GM23338 (cell line): ENCODE measurements at regions not wholly inside any gene's neighbourhood (a gene's known extent, or its start where the extent isn't known, plus 50 kb on each side); places are given as distances from the start of the nearest gene placed in this dataset.

Source experiments
- ATAC-seq: fragments of 200-7000 bp; cut with Tn5 transposase; 3 replicates; pipeline ENCODE4 v1.9.1; 2020
- DNase-seq: peaks from one replicate; pipeline ENCODE4 v3.0.0-alpha.2; 2015; ENCODE audit warnings: low spot score
- H2AFZ ChIP-seq: fragments of 200-600 bp; sonication (generic); 2 replicates; pipeline ENCODE4 v1.8.0; 2016; ENCODE audit warnings: antibody characterized with exemption, mild to moderate bottlenecking, moderate library complexity
- H3F3A ChIP-seq: fragments of 200-600 bp; sonication (generic); replicated peaks from 2 replicates; pipeline ENCODE4 v1.8.0; 2017; ENCODE audit warnings: antibody characterized with exemption, mixed run types, low read depth
- H3K27ac ChIP-seq: fragments of 200-600 bp; sonication (generic); 2 replicates; pipeline ENCODE4 v1.6.1; 2016; ENCODE audit warnings: low read depth
- H3K27me3 ChIP-seq: fragments of 200-600 bp; sonication (generic); 2 replicates; pipeline ENCODE4 v1.8.0; 2016; ENCODE audit warnings: mild to moderate bottlenecking, mixed run types, moderate library complexity; ENCODE audit not compliant: insufficient read depth
- H3K36me3 ChIP-seq: fragments of 200-600 bp; sonication (generic); 2 replicates; pipeline ENCODE4 v1.8.0; 2016; ENCODE audit warnings: mild to moderate bottlenecking; ENCODE audit not compliant: insufficient read depth
- H3K4me1 ChIP-seq: fragments of 200-600 bp; sonication (generic); 2 replicates; pipeline ENCODE4 v1.8.0; 2016; ENCODE audit warnings: mild to moderate bottlenecking, moderate library complexity; ENCODE audit not compliant: insufficient read depth
- H3K4me2 ChIP-seq: fragments of 200-600 bp; sonication (generic); 2 replicates; pipeline ENCODE4 v1.7.1; 2017; ENCODE audit warnings: mixed run types
- H3K4me3 ChIP-seq: fragments of 200-600 bp; sonication (generic); 2 replicates; pipeline ENCODE4 v1.6.1; 2016; ENCODE audit warnings: mixed run types
- H3K79me2 ChIP-seq: fragments of 200-600 bp; sonication (generic); replicated peaks from 2 replicates; pipeline ENCODE4 v1.8.0; 2017; ENCODE audit warnings: mild to moderate bottlenecking; ENCODE audit not compliant: insufficient read depth
- H3K9me2 ChIP-seq: fragments of 200-600 bp; sonication (generic); 2 replicates; pipeline ENCODE4 v1.8.0; 2017; ENCODE audit not compliant: insufficient read depth
- H4K20me1 ChIP-seq: fragments of 200-600 bp; sonication (generic); replicated peaks from 2 replicates; pipeline ENCODE4 v1.8.0; 2017; ENCODE audit warnings: mild to moderate bottlenecking; ENCODE audit not compliant: insufficient read depth
- H3K27ac Mint-ChIP-seq: 2 replicates; pipeline ENCODE4 v1.8.0; 2020; ENCODE audit warnings: inconsistent platforms, mild to moderate bottlenecking, moderate library complexity, mixed read lengths
- H3K27me3 Mint-ChIP-seq: 3 replicates; pipeline ENCODE4 v1.8.0; 2022; ENCODE audit warnings: low read depth, mild to moderate bottlenecking, moderate library complexity, mixed read lengths, inconsistent platforms; ENCODE audit not compliant: insufficient read depth, poor library complexity
- H3K36me3 Mint-ChIP-seq: 3 replicates; pipeline ENCODE4 v1.8.0; 2021; ENCODE audit warnings: low read depth, mild to moderate bottlenecking, inconsistent platforms, moderate library complexity, mixed read lengths
- H3K4me1 Mint-ChIP-seq: 3 replicates; pipeline ENCODE4 v1.8.0; 2020; ENCODE audit warnings: mild to moderate bottlenecking, inconsistent platforms, mixed read lengths
- H3K4me3 Mint-ChIP-seq: 3 replicates; pipeline ENCODE4 v1.8.0; 2021; ENCODE audit warnings: moderate library complexity, mild to moderate bottlenecking, inconsistent platforms, mixed read lengths
- H3K9me3 Mint-ChIP-seq: 3 replicates; pipeline ENCODE4 v1.8.0; 2020; ENCODE audit warnings: moderate library complexity, mild to moderate bottlenecking, inconsistent platforms, mixed read lengths
- CREB1 ChIP-seq: fragments of 250-450 bp; sonication (Bioruptor Pico); IDR thresholded peaks from 2 replicates; pipeline ENCODE4 v1.5.0; 2020; ENCODE audit warnings: low read depth, mild to moderate bottlenecking, moderate library complexity
- CTCF ChIP-seq, 2 experiments: fragments of 200-600 bp in 1 of 2; sonication (generic) in 1 of 2; conservative IDR thresholded peaks; 2 replicates each; pipeline versions ENCODE4 v1.5.1 to v1.6.1; 2016 to 2017; ENCODE audit warnings: antibody characterized with exemption in 2 of 2, low read depth in 2 of 2, mild to moderate bottlenecking in 2 of 2, moderate library complexity in 1 of 2
- ETS1 ChIP-seq: IDR thresholded peaks from 2 replicates; pipeline ENCODE4 v1.6.1; 2016; ENCODE audit warnings: antibody characterized with exemption
- EZH2 ChIP-seq: fragments of 200-600 bp; sonication (generic); IDR thresholded peaks from one replicate; pipeline ENCODE4 v1.8.0; 2017; ENCODE audit warnings: antibody characterized with exemption, mild to moderate bottlenecking, low read depth; ENCODE audit not compliant: unreplicated experiment
- EZH2phosphoT487 ChIP-seq: fragments of 200-600 bp; sonication (generic); IDR thresholded peaks from one replicate; pipeline ENCODE4 v1.8.1; 2018; ENCODE audit warnings: antibody characterized with exemption; ENCODE audit not compliant: unreplicated experiment
- JUNB ChIP-seq: IDR thresholded peaks from one replicate; pipeline ENCODE4 v1.6.1; 2016; ENCODE audit warnings: antibody characterized with exemption; ENCODE audit not compliant: unreplicated experiment
- NANOG ChIP-seq: IDR thresholded peaks from 2 replicates; pipeline ENCODE4 v1.6.1; 2016; ENCODE audit warnings: antibody characterized with exemption, borderline replicate concordance
- POLR2AphosphoS5 ChIP-seq: IDR thresholded peaks from 2 replicates; pipeline ENCODE4 v1.6.1; 2016; ENCODE audit warnings: antibody characterized with exemption, low read depth
- REST ChIP-seq: IDR thresholded peaks from one replicate; pipeline ENCODE4 v1.6.1; 2018; ENCODE audit warnings: antibody characterized with exemption; ENCODE audit not compliant: unreplicated experiment
- STAT1 ChIP-seq: IDR thresholded peaks from one replicate; pipeline ENCODE4 v1.6.1; 2016; ENCODE audit warnings: antibody characterized with exemption; ENCODE audit not compliant: unreplicated experiment
- ZNF114 ChIP-seq: fragments of 250-450 bp; sonication (Bioruptor Pico); IDR thresholded peaks from 2 replicates; pipeline ENCODE4 v1.5.0; 2020; ENCODE audit warnings: mild to moderate bottlenecking, moderate library complexity
- ZNF331 ChIP-seq: fragments of 250-450 bp; sonication (Bioruptor Pico); IDR thresholded peaks from 2 replicates; pipeline ENCODE4 v1.5.0; 2020; ENCODE audit warnings: low read depth, mild to moderate bottlenecking, moderate library complexity
- ZNF462 ChIP-seq: fragments of 250-450 bp; sonication (Bioruptor Pico); IDR thresholded peaks from 2 replicates; pipeline ENCODE4 v1.5.0; 2020; ENCODE audit warnings: mild to moderate bottlenecking, moderate library complexity

GRCh38 chr15:62708470-62708869 is 334.1 kb upstream of the TPM1 start:
- Mint-ChIP-seq H3K9me3 (no peaks in the 10 kb centered on the region), H3K4me3 (no peak overlapping the region), H3K36me3 (no peaks in the 10 kb centered on the region; the same call in 1 of the 3 replicates), H3K27me3 (peaks cover 3% of the 10 kb centered on the region), H3K27ac (no peak overlapping the region), H3K4me1 (peaks cover 11% of the 10 kb centered on the region)
- H3K36me3 ChIP-seq = 0 out of 2 replicates have a peak, but pooled peaks cover 3% of the 10 kb centered on the region
- TF ChIP-seq ZNF114 (CRISPR knock-in tag) (no peak), REST (no peak), POLR2AphosphoS5 (no peak), EZH2 (no peak), ZNF331 (CRISPR knock-in tag) (no peak), JUNB (no peak), STAT1 (no peak), CTCF (conservative IDR thresholded peaks at IDR 0.05; ENCODE audit: low read depth in 2 of 2) (no peak), NANOG (no peak), ETS1 (no peak), ZNF462 (CRISPR knock-in tag) (no peak), CREB1 (CRISPR knock-in tag) (no peak), EZH2phosphoT487 (no peak)
- H3K27ac ChIP-seq = no peak overlapping the region
- no peak overlapping the region for H3K4me3 ChIP-seq
- H3K4me1 ChIP-seq = no peaks in the 10 kb centered on the region
- H4K20me1 ChIP-seq = no peaks in the 10 kb centered on the region
- no peaks in the 10 kb centered on the region for H3F3A ChIP-seq
- ATAC-seq = no peak
- DNase-seq = no peak
- H3K9me2 ChIP-seq = no peaks in the 10 kb centered on the region
- H2AFZ ChIP-seq = no peak overlapping the region
- no peaks in the 10 kb centered on the region for H3K79me2 ChIP-seq
- no peaks in the 10 kb centered on the region for H3K27me3 ChIP-seq
- H3K4me2 ChIP-seq = no peak overlapping the region
